ENCODE measurements at regions not wholly inside any gene's neighbourhood (a gene's known extent, or its start where the extent isn't known, plus 50 kb on each side); places are given as distances from the start of the nearest gene placed in this dataset.

- Mint-ChIP-seq H3K4me1 (ENCODE audit: unreplicated experiment) (no peaks in the 10 kb centered on the region), H3K9me3 (ENCODE audit: unreplicated experiment) (no peaks in the 10 kb centered on the region), H3K36me3 (ENCODE audit: low read depth, unreplicated experiment) (no peaks in the 10 kb centered on the region), H3K27ac (ENCODE audit: unreplicated experiment) (no peak overlapping the region), H3K27me3 (ENCODE audit: unreplicated experiment) (no peaks in the 10 kb centered on the region), H3K4me3 (ENCODE audit: unreplicated experiment) (no peak overlapping the region)
- DNase-seq (ENCODE audit: low spot score), result no peak
- TF ChIP-seq, protein P1, sequence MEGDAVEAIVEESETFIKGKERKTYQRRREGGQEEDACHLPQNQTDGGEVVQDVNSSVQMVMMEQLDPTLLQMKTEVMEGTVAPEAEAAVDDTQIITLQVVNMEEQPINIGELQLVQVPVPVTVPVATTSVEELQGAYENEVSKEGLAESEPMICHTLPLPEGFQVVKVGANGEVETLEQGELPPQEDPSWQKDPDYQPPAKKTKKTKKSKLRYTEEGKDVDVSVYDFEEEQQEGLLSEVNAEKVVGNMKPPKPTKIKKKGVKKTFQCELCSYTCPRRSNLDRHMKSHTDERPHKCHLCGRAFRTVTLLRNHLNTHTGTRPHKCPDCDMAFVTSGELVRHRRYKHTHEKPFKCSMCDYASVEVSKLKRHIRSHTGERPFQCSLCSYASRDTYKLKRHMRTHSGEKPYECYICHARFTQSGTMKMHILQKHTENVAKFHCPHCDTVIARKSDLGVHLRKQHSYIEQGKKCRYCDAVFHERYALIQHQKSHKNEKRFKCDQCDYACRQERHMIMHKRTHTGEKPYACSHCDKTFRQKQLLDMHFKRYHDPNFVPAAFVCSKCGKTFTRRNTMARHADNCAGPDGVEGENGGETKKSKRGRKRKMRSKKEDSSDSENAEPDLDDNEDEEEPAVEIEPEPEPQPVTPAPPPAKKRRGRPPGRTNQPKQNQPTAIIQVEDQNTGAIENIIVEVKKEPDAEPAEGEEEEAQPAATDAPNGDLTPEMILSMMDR (IDR thresholded peaks at IDR 0.05; ENCODE audit: unreplicated experiment), result no peak
Observed at GRCh38 chr10:26621243-26621888, 76.1 kb upstream of the PDSS1 start.

GRCh38 chr10:26621889-26622711 lies 75.4 kb upstream of the PDSS1 start:
- H3K9me3 Mint-ChIP-seq (ENCODE audit: unreplicated experiment), result no peaks in the 10 kb centered on the region
- H3K4me1 Mint-ChIP-seq (ENCODE audit: unreplicated experiment), result no peaks in the 10 kb centered on the region
- no peaks in the 10 kb centered on the region for H3K36me3 Mint-ChIP-seq (ENCODE audit: low read depth, unreplicated experiment)
- H3K27ac Mint-ChIP-seq (ENCODE audit: unreplicated experiment), result no peak overlapping the region
- no peaks in the 10 kb centered on the region for H3K27me3 Mint-ChIP-seq (ENCODE audit: unreplicated experiment)
- no peak overlapping the region for H3K4me3 Mint-ChIP-seq (ENCODE audit: unreplicated experiment)
- DNase-seq (ENCODE audit: low spot score), result peak; percentile 52
- TF ChIP-seq, protein P1 (IDR thresholded peaks at IDR 0.05; ENCODE audit: unreplicated experiment), result no peak

- no peaks in the 10 kb centered on the region for H3K9me3 Mint-ChIP-seq (ENCODE audit: unreplicated experiment)
- H3K4me1 Mint-ChIP-seq (ENCODE audit: unreplicated experiment), result no peaks in the 10 kb centered on the region
- DNase-seq (ENCODE audit: low spot score), result no peak
- H3K4me3 Mint-ChIP-seq (ENCODE audit: unreplicated experiment), result no peak overlapping the region
- no peak overlapping the region for H3K27ac Mint-ChIP-seq (ENCODE audit: unreplicated experiment)
- no peaks in the 10 kb centered on the region for H3K36me3 Mint-ChIP-seq (ENCODE audit: low read depth, unreplicated experiment)
- TF ChIP-seq, protein P1 (IDR thresholded peaks at IDR 0.05; ENCODE audit: unreplicated experiment), result no peak
- no peaks in the 10 kb centered on the region for H3K27me3 Mint-ChIP-seq (ENCODE audit: unreplicated experiment)
Observed at GRCh38 chr10:26622891-26623290, 74.6 kb upstream of the PDSS1 start.

GRCh38 chr10:26624006-26624405 lies 73.5 kb upstream of the PDSS1 start:
- no peak for DNase-seq (ENCODE audit: low spot score)
- TF ChIP-seq, protein P1 (IDR thresholded peaks at IDR 0.05; ENCODE audit: unreplicated experiment), result no peak
- Mint-ChIP-seq H3K27ac (ENCODE audit: unreplicated experiment) (no peak overlapping the region), H3K27me3 (ENCODE audit: unreplicated experiment) (no peaks in the 10 kb centered on the region), H3K36me3 (ENCODE audit: low read depth, unreplicated experiment) (no peaks in the 10 kb centered on the region), H3K4me1 (ENCODE audit: unreplicated experiment) (no peaks in the 10 kb centered on the region), H3K9me3 (ENCODE audit: unreplicated experiment) (no peaks in the 10 kb centered on the region), H3K4me3 (ENCODE audit: unreplicated experiment) (no peak overlapping the region)

GRCh38 chr10:26626066-26626465 lies 71.4 kb upstream of the PDSS1 start:
- Mint-ChIP-seq H3K27me3 (ENCODE audit: unreplicated experiment) (no peaks in the 10 kb centered on the region), H3K9me3 (ENCODE audit: unreplicated experiment) (no peaks in the 10 kb centered on the region), H3K27ac (ENCODE audit: unreplicated experiment) (no peak overlapping the region), H3K4me1 (ENCODE audit: unreplicated experiment) (no peaks in the 10 kb centered on the region), H3K36me3 (ENCODE audit: low read depth, unreplicated experiment) (no peaks in the 10 kb centered on the region), H3K4me3 (ENCODE audit: unreplicated experiment) (no peak overlapping the region)
- TF ChIP-seq, protein P1 (IDR thresholded peaks at IDR 0.05; ENCODE audit: unreplicated experiment), result no peak
- no peak for DNase-seq (ENCODE audit: low spot score)

Data from endothelial cell (in vitro differentiated cells).